Dermis blood vessel endothelial cell (primary cell): ENCODE measurements at regions not wholly inside any gene's neighbourhood (a gene's known extent, or its start where the extent isn't known, plus 50 kb on each side); places are given as distances from the start of the nearest gene placed in this dataset.
"Not testable (repeated sequence)": the region's sequence is repeated elsewhere in the genome, so short reads cannot be mapped to it uniquely, and the experiment has no call there.

ENCODE experiments used
- DNase-seq: peaks from one replicate; pipeline ENCODE4 v3.0.0; 2010

GRCh38 chrX:42290608-42291007 lies 367.3 kb upstream of the CASK start:
- no peak for DNase-seq

GRCh38 chrX:42289492-42290385 lies 366.4 kb upstream of the CASK start:
- DNase-seq: no peak

GRCh38 chrX:42285681-42286080 lies 362.3 kb upstream of the CASK start:
- not testable (repeated sequence) for DNase-seq

- no peak for DNase-seq
Measured at GRCh38 chrX:42276982-42277690, 353.8 kb upstream of the CASK start.

- no peak for DNase-seq
Measured at GRCh38 chrX:42274151-42274550, 350.8 kb upstream of the CASK start.

GRCh38 chrX:42273387-42273786 lies 350.0 kb upstream of the CASK start:
- DNase-seq: no peak

- DNase-seq: no peak
Measured at GRCh38 chrX:42269186-42269585, 345.8 kb upstream of the CASK start.

- no peak for DNase-seq
Measured at GRCh38 chrX:42260854-42261253, 337.5 kb upstream of the CASK start.

- DNase-seq: no peak
Measured at GRCh38 chrX:42248226-42248625, 324.9 kb upstream of the CASK start.

- DNase-seq: peak; percentile 0
Measured at GRCh38 chrX:42247241-42247640, 323.9 kb upstream of the CASK start.

- no peak for DNase-seq
Measured at GRCh38 chrX:42246814-42247213, 323.5 kb upstream of the CASK start.

GRCh38 chrX:42242004-42242403 lies 318.6 kb upstream of the CASK start:
- DNase-seq: no peak

GRCh38 chrX:42241421-42241820 lies 318.1 kb upstream of the CASK start:
- DNase-seq: no peak

- DNase-seq: no peak
Measured at GRCh38 chrX:42237956-42238355, 314.6 kb upstream of the CASK start.

GRCh38 chrX:42229533-42229932 lies 306.2 kb upstream of the CASK start:
- DNase-seq: no peak

GRCh38 chrX:42220666-42221065 lies 297.3 kb upstream of the CASK start:
- DNase-seq: no peak

GRCh38 chrX:42220083-42220482 lies 296.7 kb upstream of the CASK start:
- no peak for DNase-seq

GRCh38 chrX:42219231-42219630 lies 295.9 kb upstream of the CASK start:
- no peak for DNase-seq

- DNase-seq: no peak
Measured at GRCh38 chrX:42195506-42195905, 272.2 kb upstream of the CASK start.

- no peak for DNase-seq
Measured at GRCh38 chrX:42189576-42189975, 266.2 kb upstream of the CASK start.

- DNase-seq: no peak
Measured at GRCh38 chrX:42188730-42189129, 265.4 kb upstream of the CASK start.

GRCh38 chrX:42176789-42177188 lies 253.4 kb upstream of the CASK start:
- DNase-seq: no peak

GRCh38 chrX:42175843-42176242 lies 252.5 kb upstream of the CASK start:
- no peak for DNase-seq

- DNase-seq: not testable (repeated sequence)
Measured at GRCh38 chrX:42157923-42158322, 234.6 kb upstream of the CASK start.
